Endothelial cell of umbilical vein (primary cell): ENCODE measurements at regions not wholly inside any gene's neighbourhood (a gene's known extent, or its start where the extent isn't known, plus 50 kb on each side); places are given as distances from the start of the nearest gene placed in this dataset.

ENCODE experiments used
- JUN ChIP-seq: IDR thresholded peaks from 2 replicates; pipeline ENCODE4 v1.6.1; 2011; ENCODE audit warnings: borderline replicate concordance, low read depth; ENCODE audit not compliant: insufficient read length, insufficient read depth
- POLR2A ChIP-seq: IDR thresholded peaks from 2 replicates; pipeline ENCODE4 v1.6.1; 2012; ENCODE audit warnings: low read depth, mild to moderate bottlenecking, control low read depth, low read length
- POLR2AphosphoS5 ChIP-seq: IDR thresholded peaks from 2 replicates; pipeline ENCODE4 v1.6.1; 2012; ENCODE audit warnings: low read depth, mild to moderate bottlenecking, control low read depth, low read length, moderate library complexity; ENCODE audit not compliant: insufficient read depth
- TF ChIP-seq, protein P1 (sequence below), 2 donors: IDR thresholded peaks; 1 replicate in 1 of 2; 2 replicates in 1 of 2; pipeline ENCODE4 v1.5.1; 2011; ENCODE audit warnings: low read length in 2 of 2, mild to moderate bottlenecking in 2 of 2, moderate library complexity in 2 of 2, control low read depth in 1 of 2, inconsistent platforms in 1 of 2, low read depth in 1 of 2; ENCODE audit not compliant: insufficient read depth in 1 of 2; ENCODE audit errors: extremely low read depth in 1 of 2

DNA sequence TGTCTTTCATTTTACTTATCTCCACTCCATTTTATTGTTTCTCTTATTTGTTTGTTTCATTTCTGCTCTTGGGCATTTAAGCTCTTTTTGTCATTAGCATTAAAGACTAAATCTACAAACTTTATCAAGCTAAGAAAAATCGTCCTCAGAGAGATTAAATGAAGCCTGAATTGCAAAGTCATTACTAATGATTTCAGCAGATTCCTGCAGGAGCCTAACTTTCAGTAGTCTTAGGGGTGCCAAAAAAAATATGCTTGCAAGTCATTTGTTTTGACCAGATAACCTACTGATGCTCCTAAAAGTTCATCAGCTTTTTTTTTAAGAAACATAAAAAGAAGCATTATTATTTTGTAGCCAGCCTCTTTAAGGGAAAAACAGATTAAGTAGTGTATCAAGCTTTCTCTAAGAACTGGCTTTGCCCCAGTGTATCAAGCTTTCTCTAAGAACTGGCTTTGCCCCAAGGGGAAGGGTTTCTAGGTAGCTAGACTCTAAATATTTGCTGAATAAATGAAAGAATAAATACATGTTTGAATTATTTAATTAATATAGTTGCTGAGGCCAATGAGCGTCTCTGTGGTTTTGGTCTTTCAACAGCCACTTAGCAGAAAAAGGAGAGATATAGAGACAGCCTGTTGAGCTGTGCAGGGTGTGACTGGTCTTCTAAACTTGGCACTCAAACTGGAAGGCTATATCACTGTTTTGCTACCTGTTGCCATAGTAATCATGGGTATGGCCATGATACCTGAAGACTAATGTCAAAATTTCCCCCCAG lies 174.2 kb downstream of the BTC start:
- TF ChIP-seq, protein P1, sequence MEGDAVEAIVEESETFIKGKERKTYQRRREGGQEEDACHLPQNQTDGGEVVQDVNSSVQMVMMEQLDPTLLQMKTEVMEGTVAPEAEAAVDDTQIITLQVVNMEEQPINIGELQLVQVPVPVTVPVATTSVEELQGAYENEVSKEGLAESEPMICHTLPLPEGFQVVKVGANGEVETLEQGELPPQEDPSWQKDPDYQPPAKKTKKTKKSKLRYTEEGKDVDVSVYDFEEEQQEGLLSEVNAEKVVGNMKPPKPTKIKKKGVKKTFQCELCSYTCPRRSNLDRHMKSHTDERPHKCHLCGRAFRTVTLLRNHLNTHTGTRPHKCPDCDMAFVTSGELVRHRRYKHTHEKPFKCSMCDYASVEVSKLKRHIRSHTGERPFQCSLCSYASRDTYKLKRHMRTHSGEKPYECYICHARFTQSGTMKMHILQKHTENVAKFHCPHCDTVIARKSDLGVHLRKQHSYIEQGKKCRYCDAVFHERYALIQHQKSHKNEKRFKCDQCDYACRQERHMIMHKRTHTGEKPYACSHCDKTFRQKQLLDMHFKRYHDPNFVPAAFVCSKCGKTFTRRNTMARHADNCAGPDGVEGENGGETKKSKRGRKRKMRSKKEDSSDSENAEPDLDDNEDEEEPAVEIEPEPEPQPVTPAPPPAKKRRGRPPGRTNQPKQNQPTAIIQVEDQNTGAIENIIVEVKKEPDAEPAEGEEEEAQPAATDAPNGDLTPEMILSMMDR (IDR thresholded peaks at IDR 0.05; ENCODE audit: extremely low read depth in 1 of 2, insufficient read depth in 1 of 2, low read depth in 1 of 2, low read length in 2 of 2), result no peak
- TF ChIP-seq POLR2A (no peak), POLR2AphosphoS5 (no peak), JUN (no peak)
